ENCODE measurements at regions not wholly inside any gene's neighbourhood (a gene's known extent, or its start where the extent isn't known, plus 50 kb on each side); places are given as distances from the start of the nearest gene placed in this dataset.

- TF ChIP-seq CTCF (IDR thresholded peaks at IDR 0.05) (no peak), EP300 (IDR thresholded peaks at IDR 0.05) (no peak), POLR2A (IDR thresholded peaks at IDR 0.05; ENCODE audit: low read depth) (no peak)
These were observed 67.3 kb upstream of the GRAMD2B start for GRCh38 chr5:126355940-126356339.

All from esophagus muscularis mucosa (tissue), 4 donors.